Upper lobe of left lung (tissue), 6 donors: ENCODE measurements at regions not wholly inside any gene's neighbourhood (a gene's known extent, or its start where the extent isn't known, plus 50 kb on each side); places are given as distances from the start of the nearest gene placed in this dataset.

ENCODE experiments used
- ATAC-seq, 2 donors: fragments of 200-7000 bp; cut with Tn5 transposase; one replicate each; pipeline ENCODE4 v1.9.1; 2022; ENCODE audit warnings: mild to moderate bottlenecking in 2 of 2, moderate library complexity in 2 of 2; ENCODE audit not compliant: low FRiP score in 2 of 2
- DNase-seq, 2 donors: peaks; one replicate each; pipeline ENCODE4 v3.0.0-alpha.2; 2019 to 2020
- H3K27ac ChIP-seq, 4 donors: fragments of 200-600 bp; sonication (generic); one replicate each; pipeline ENCODE4 v1.5.1; 2016 to 2019
- H3K27me3 ChIP-seq, 4 donors: fragments of 200-600 bp; sonication (generic); one replicate each; pipeline ENCODE4 v1.5.1; 2017 to 2019
- H3K36me3 ChIP-seq, 4 donors: fragments of 200-600 bp; sonication (generic); one replicate each; pipeline ENCODE4 v1.5.1; 2016 to 2019
- H3K4me1 ChIP-seq, 4 donors: fragments of 200-600 bp; sonication (generic); one replicate each; pipeline ENCODE4 v1.5.1; 2018 to 2019
- H3K4me3 ChIP-seq, 4 donors: fragments of 200-600 bp; sonication (generic); one replicate each; pipeline ENCODE4 v1.5.1; 2017 to 2019; ENCODE audit warnings: mild to moderate bottlenecking in 2 of 4, moderate library complexity in 1 of 4
- H3K9me3 ChIP-seq, 4 donors: fragments of 200-600 bp; sonication (generic); one replicate each; pipeline ENCODE4 v1.5.1; 2018 to 2019
- CTCF ChIP-seq, 6 experiments: fragments of 450-650 bp in 4 of 6; fragments of 200-600 bp in 2 of 6; sonication (generic) in 2 of 6; IDR thresholded peaks; one replicate each; pipeline ENCODE4 v1.5.1; 2016 to 2019; ENCODE audit warnings: antibody characterized with exemption in 6 of 6
- EP300 ChIP-seq, 4 donors: sonication (generic); formaldehyde crosslinking; IDR thresholded peaks; one replicate each; pipeline ENCODE4 v1.5.1; 2017; ENCODE audit warnings: antibody characterized with exemption in 4 of 4, control low read depth in 2 of 4
- POLR2A ChIP-seq, 4 donors: fragments of 450-650 bp; IDR thresholded peaks; one replicate each; pipeline ENCODE4 v1.5.1; 2016 to 2017; ENCODE audit warnings: antibody characterized with exemption in 4 of 4, mild to moderate bottlenecking in 2 of 4
- POLR2AphosphoS5 ChIP-seq, 2 donors: sonication (generic); formaldehyde crosslinking; IDR thresholded peaks; one replicate each; pipeline ENCODE4 v1.5.1; 2017; ENCODE audit warnings: antibody characterized with exemption in 2 of 2
- WGBS, 2 donors: methylation state at CpG; one replicate each; pipeline ENCODE4 v1.1.5; 2017 to 2018; 5-methylcytosine and 5-hydroxymethylcytosine counted together
- donor health status: DM: no; HTN: no; CAD: no; lungs with moderate emphysema.
- donor health status: DM: no; HTN: yes; CAD: no; lungs with severe emphysema.

GRCh38 chr18:54444319-54444914 lies 86.7 kb downstream of the C18orf54 start:
- TF ChIP-seq POLR2A (IDR thresholded peaks at IDR 0.05) (no peak), EP300 (IDR thresholded peaks at IDR 0.05) (no peak), CTCF (IDR thresholded peaks at IDR 0.05) (peak in 5 of 6 experiments; percentile 27 to 53 (median 43))
- Histone ChIP-seq H3K4me1 (no peaks in the 10 kb centered on the region), H3K27me3 (no peaks in the 10 kb centered on the region), H3K27ac (no peak overlapping the region), H3K36me3 (no peaks in the 10 kb centered on the region), H3K9me3 (no peaks in the 10 kb centered on the region), H3K4me3 (no peak overlapping the region)
- no peak for ATAC-seq
- WGBS, 2 donors, result 16 to 19% methylated on average over 6 to 7 of the region's 7 CpGs
- peak in 1 of 2 donors; percentile 24 for DNase-seq

GRCh38 chr18:54453996-54454395 lies 96.3 kb downstream of the C18orf54 start:
- Histone ChIP-seq H3K4me3 (no peak overlapping the region), H3K27me3 (no peaks in the 10 kb centered on the region), H3K36me3 (no peaks in the 10 kb centered on the region), H3K9me3 (no peaks in the 10 kb centered on the region), H3K27ac (no peak overlapping the region), H3K4me1 (no peaks in the 10 kb centered on the region)
- TF ChIP-seq POLR2AphosphoS5 (IDR thresholded peaks at IDR 0.05) (no peak), EP300 (IDR thresholded peaks at IDR 0.05) (no peak), CTCF (IDR thresholded peaks at IDR 0.05) (no peak), POLR2A (IDR thresholded peaks at IDR 0.05) (no peak)
- ATAC-seq (no peak), DNase-seq (no peak)

DNA sequence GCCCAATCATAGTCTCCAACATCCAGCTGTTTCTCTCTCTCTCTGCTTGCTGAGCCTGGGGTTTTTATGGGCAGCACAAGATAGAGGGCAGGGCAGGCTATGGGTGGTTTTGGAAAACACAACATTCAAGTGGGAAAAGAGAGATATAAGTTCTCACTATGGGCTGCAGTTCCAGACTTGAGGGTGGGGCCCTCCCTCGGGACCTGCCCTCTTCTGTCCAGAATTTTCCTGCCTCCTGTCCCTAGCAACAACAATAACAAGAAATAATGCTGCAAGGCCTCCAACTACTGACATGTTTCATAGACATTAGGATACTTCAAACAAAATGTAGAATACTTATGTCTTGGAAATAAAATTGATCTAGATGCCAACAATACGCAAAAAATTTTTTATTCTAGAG lies 107.8 kb downstream of the C18orf54 start:
- DNase-seq (no peak), ATAC-seq (no peak)
- TF ChIP-seq POLR2A (IDR thresholded peaks at IDR 0.05) (no peak), CTCF (IDR thresholded peaks at IDR 0.05) (no peak), POLR2AphosphoS5 (IDR thresholded peaks at IDR 0.05) (no peak), EP300 (IDR thresholded peaks at IDR 0.05) (no peak)
- H3K27ac ChIP-seq, result no peak overlapping the region
- H3K4me3 ChIP-seq, result no peak overlapping the region
- no peaks in the 10 kb centered on the region for H3K4me1 ChIP-seq
- WGBS, 2 donors, result 81 to 84% methylated on average over 2 of the region's 2 CpGs
- no peaks in the 10 kb centered on the region for H3K27me3 ChIP-seq
- H3K9me3 ChIP-seq, result peaks cover 0 to 4% (median 0%) of the 10 kb centered on the region in 4 donors
- no peaks in the 10 kb centered on the region for H3K36me3 ChIP-seq

DNA sequence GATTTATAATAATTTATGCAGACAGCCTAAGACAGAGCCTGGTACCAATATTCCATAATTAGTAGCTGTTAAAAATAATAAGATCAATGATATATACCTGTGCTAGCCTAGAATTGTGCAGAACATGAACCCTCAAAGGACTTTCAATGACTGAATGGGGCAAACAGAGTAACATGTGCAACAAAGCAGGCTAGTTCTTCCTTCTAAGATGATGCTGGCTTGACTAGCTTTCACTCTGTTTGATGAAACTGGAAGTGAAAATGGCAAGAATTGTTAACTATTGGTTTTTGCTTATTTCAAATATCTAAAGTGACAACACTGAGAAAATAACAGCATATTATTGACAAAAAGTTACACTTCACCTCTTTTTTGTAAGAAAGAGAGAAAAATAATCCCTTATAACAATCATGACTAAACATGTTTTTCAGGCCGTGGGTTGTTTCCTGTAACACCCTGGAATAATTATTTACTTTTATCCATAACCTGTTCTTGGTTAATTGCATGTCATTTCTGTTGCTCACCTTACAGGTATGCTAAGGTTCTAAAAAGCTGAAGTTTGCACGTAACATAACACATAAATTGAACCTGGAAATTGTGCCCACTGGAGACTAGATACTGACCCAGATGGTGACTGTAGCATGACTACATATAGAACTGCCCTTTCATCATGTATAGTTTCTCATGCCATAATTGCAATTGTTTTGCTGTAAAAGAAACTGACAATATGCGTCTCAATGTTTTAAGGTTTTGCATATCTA lies 108.7 kb downstream of the C18orf54 start:
- ATAC-seq (no peak), DNase-seq (no peak)
- H3K27me3 ChIP-seq, result no peaks in the 10 kb centered on the region
- H3K9me3 ChIP-seq, result peaks cover 0 to 4% (median 0%) of the 10 kb centered on the region in 4 donors
- no peaks in the 10 kb centered on the region for H3K36me3 ChIP-seq
- WGBS, 2 donors, result 82 to 84% methylated on average over 3 of the region's 3 CpGs
- no peak overlapping the region for H3K4me3 ChIP-seq
- H3K27ac ChIP-seq, result no peak overlapping the region
- no peak for TF ChIP-seq POLR2AphosphoS5 (IDR thresholded peaks at IDR 0.05)
- no peak for TF ChIP-seq CTCF (IDR thresholded peaks at IDR 0.05)
- TF ChIP-seq EP300 (IDR thresholded peaks at IDR 0.05), result no peak
- no peak for TF ChIP-seq POLR2A (IDR thresholded peaks at IDR 0.05)
- no peaks in the 10 kb centered on the region for H3K4me1 ChIP-seq

DNA sequence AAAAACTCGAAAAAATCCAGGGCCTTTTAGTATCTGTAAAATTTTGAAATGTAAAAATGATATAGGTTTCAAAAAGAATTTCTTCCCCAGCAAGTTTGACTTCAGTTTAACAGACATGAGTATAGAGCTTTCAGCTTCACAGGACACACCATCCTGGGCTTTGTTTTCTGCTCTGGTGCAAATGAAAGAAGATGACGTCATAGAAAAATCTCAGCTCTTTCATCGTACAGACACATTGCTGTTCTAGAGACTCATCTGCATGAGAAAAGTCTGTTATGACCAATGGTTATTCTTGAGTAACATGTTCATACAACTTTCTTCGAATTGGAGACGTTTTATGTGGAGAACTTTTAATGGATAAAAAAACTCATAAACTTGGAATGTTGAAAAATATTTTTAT lies 111.7 kb upstream of the DYNAP start:
- no peaks in the 10 kb centered on the region for H3K4me1 ChIP-seq
- no peak overlapping the region for H3K4me3 ChIP-seq
- no peaks in the 10 kb centered on the region for H3K27me3 ChIP-seq
- ATAC-seq (no peak), DNase-seq (no peak)
- no peak overlapping the region for H3K27ac ChIP-seq
- H3K36me3 ChIP-seq, result no peaks in the 10 kb centered on the region
- TF ChIP-seq POLR2A (IDR thresholded peaks at IDR 0.05), result no peak
- TF ChIP-seq POLR2AphosphoS5 (IDR thresholded peaks at IDR 0.05), result no peak
- no peak for TF ChIP-seq EP300 (IDR thresholded peaks at IDR 0.05)
- no peak for TF ChIP-seq CTCF (IDR thresholded peaks at IDR 0.05)
- 63 to 64% methylated on average over 5 of the region's 5 CpGs for WGBS, 2 donors
- no peaks in the 10 kb centered on the region for H3K9me3 ChIP-seq
